ENCODE measurements at regions not wholly inside any gene's neighbourhood (a gene's known extent, or its start where the extent isn't known, plus 50 kb on each side); places are given as distances from the start of the nearest gene placed in this dataset.

DNA sequence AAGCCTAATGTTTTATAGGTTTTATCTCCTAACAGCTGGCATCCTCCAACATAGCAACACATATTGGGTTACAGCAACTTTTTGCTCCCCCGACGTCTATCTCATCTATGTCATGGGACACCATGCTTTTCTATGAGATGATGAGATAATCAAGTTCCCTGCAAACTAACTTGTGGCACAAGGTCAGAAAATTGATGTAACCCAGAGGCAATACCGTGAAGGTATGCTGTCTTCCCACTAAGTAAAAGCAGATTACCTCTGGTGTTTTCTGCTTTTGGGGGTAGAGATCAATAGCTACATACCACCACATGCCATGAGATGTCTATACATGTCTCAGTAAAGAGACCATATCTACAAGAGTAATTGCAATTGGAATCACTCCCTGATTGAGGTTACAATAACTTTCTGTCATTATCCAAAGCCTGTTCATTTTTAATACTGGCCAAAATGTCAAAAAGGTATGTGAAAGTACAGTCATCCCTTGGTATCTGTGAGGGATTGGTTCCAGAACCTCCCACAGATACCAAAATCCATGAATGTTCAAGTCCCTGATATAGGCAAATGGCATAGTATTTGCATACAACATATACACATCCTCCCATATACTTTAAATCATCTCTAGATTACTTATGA lies 131.3 kb downstream of the CYSLTR2 start:
- no peaks in the 10 kb centered on the region for H3K27me3 ChIP-seq (ENCODE audit: insufficient read depth, poor library complexity, severe bottlenecking)
- TF ChIP-seq CTCF (IDR thresholded peaks at IDR 0.05; ENCODE audit: insufficient read depth, low read length): no peak
- TF ChIP-seq REST (IDR thresholded peaks at IDR 0.05; ENCODE audit: insufficient replicate concordance, low read depth): no peak
- TF ChIP-seq POLR2AphosphoS5 (IDR thresholded peaks at IDR 0.05; ENCODE audit: low read depth): no peak
- TF ChIP-seq GABPA (IDR thresholded peaks at IDR 0.05; ENCODE audit: low read depth): no peak

GRCh38 chr13:48790199-48790598 lies 136.5 kb downstream of the CYSLTR2 start:
- no peak for DNase-seq (ENCODE audit: low read depth in 1 of 2, low spot score in 1 of 2)
- TF ChIP-seq SPI1 (IDR thresholded peaks at IDR 0.05; ENCODE audit: borderline replicate concordance, low read depth) (no peak), REST (IDR thresholded peaks at IDR 0.05; ENCODE audit: insufficient replicate concordance, low read depth) (no peak), CTCF (IDR thresholded peaks at IDR 0.05; ENCODE audit: insufficient read depth, low read length) (no peak), GABPA (IDR thresholded peaks at IDR 0.05; ENCODE audit: low read depth) (no peak), POLR2AphosphoS5 (IDR thresholded peaks at IDR 0.05; ENCODE audit: low read depth) (no peak)

More for the DNA sequence above, 131.3 kb downstream of the CYSLTR2 start:
- Histone ChIP-seq H3K4me3 (replicated peaks; ENCODE audit: insufficient read depth, low read length) (no peak overlapping the region), H3K27ac (replicated peaks) (no peak overlapping the region)
- no peak for DNase-seq (ENCODE audit: low read depth in 1 of 2, low spot score in 1 of 2)

GRCh38 chr13:48790966-48791365 lies 137.2 kb downstream of the CYSLTR2 start:
- no peak overlapping the region for H3K4me3 ChIP-seq (replicated peaks; ENCODE audit: insufficient read depth, low read length)
- no peak overlapping the region for H3K27ac ChIP-seq (replicated peaks)
- DNase-seq (ENCODE audit: low read depth in 1 of 2, low spot score in 1 of 2): no peak
- H3K27me3 ChIP-seq (ENCODE audit: insufficient read depth, poor library complexity, severe bottlenecking): no peaks in the 10 kb centered on the region
- no peak for TF ChIP-seq GABPA (IDR thresholded peaks at IDR 0.05; ENCODE audit: low read depth)
- TF ChIP-seq POLR2AphosphoS5 (IDR thresholded peaks at IDR 0.05; ENCODE audit: low read depth): no peak
- no peak for TF ChIP-seq REST (IDR thresholded peaks at IDR 0.05; ENCODE audit: insufficient replicate concordance, low read depth)
- no peak for TF ChIP-seq CTCF (IDR thresholded peaks at IDR 0.05; ENCODE audit: insufficient read depth, low read length)
- TF ChIP-seq SPI1 (IDR thresholded peaks at IDR 0.05; ENCODE audit: borderline replicate concordance, low read depth): no peak

More at GRCh38 chr13:48790199-48790598, 136.5 kb downstream of the CYSLTR2 start:
- H3K27me3 ChIP-seq (ENCODE audit: insufficient read depth, poor library complexity, severe bottlenecking): no peaks in the 10 kb centered on the region
- no peak overlapping the region for H3K27ac ChIP-seq (replicated peaks)
- no peak overlapping the region for H3K4me3 ChIP-seq (replicated peaks; ENCODE audit: insufficient read depth, low read length)

Data from HL-60 (cell line).